ENCODE measurements at regions not wholly inside any gene's neighbourhood (a gene's known extent, or its start where the extent isn't known, plus 50 kb on each side); places are given as distances from the start of the nearest gene placed in this dataset.

- Mint-ChIP-seq H3K9me3 (peaks cover 6% of the 10 kb centered on the region), H3K27me3 (ENCODE audit: low read depth) (no peaks in the 10 kb centered on the region), H3K27ac (no peak overlapping the region), H3K4me1 (no peaks in the 10 kb centered on the region), H3K4me3 (no peak overlapping the region), H3K36me3 (no peaks in the 10 kb centered on the region)
- DNase-seq (ENCODE audit: low spot score in 2 of 2, unreplicated experiment in 2 of 2) = no peak
- no peak for TF ChIP-seq CTCF (IDR thresholded peaks at IDR 0.05; ENCODE audit: unreplicated experiment)
These were observed 448.7 kb downstream of the TAFA4 start for GRCh38 chr3:68483601-68484000.

DNA sequence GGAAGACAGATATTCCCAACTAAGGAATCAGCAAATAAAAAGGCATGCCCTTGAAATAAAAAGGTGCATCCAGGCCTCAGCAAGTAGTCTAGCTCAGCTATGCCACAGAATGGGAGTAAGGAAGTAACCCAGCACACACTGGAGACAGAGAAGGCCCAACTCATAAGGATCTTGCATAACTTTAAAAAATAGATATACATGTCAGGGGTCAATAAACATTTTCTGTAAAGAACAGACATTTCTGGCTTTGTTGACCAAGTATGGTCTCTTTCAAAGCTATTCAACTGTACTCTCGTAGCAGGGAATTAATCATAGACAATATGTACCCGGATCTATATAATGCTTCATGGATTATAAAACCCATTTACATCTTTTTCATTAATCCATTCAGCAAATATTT lies 449.3 kb downstream of the TAFA4 start:
- DNase-seq (ENCODE audit: low spot score in 2 of 2, unreplicated experiment in 2 of 2) = no peak
- Mint-ChIP-seq H3K27me3 (ENCODE audit: low read depth) (no peaks in the 10 kb centered on the region), H3K4me1 (no peaks in the 10 kb centered on the region), H3K36me3 (no peaks in the 10 kb centered on the region), H3K9me3 (peaks cover 6% of the 10 kb centered on the region), H3K27ac (no peak overlapping the region), H3K4me3 (no peak overlapping the region)
- TF ChIP-seq CTCF (IDR thresholded peaks at IDR 0.05; ENCODE audit: unreplicated experiment) = no peak

GRCh38 chr3:68482565-68482964 lies 449.8 kb downstream of the TAFA4 start:
- DNase-seq (ENCODE audit: low spot score in 2 of 2, unreplicated experiment in 2 of 2) = no peak
- no peak overlapping the region for H3K4me3 Mint-ChIP-seq
- H3K4me1 Mint-ChIP-seq = no peaks in the 10 kb centered on the region
- no peak for TF ChIP-seq CTCF (IDR thresholded peaks at IDR 0.05; ENCODE audit: unreplicated experiment)
- H3K9me3 Mint-ChIP-seq = peaks cover 6% of the 10 kb centered on the region
- H3K27ac Mint-ChIP-seq = no peak overlapping the region
- no peaks in the 10 kb centered on the region for H3K36me3 Mint-ChIP-seq
- no peaks in the 10 kb centered on the region for H3K27me3 Mint-ChIP-seq (ENCODE audit: low read depth)

DNA sequence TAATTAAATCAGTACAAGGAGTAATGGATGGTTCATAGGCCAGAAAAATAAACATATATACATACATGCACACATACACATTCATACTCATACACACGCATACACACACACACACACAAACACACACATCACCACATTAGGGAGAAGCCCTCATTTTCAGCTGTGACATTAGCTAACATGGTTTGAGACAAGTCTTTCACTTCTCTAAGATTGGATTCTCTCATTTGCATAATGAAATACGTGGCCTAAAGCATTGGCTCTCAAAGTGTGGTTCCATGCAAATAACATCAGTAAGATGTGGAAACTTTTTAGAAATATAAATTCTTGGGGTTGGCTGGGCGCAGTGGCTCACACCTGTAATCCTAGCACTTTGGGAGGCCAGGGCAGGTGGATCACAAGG lies 452.6 kb downstream of the TAFA4 start:
- H3K27ac Mint-ChIP-seq = no peak overlapping the region
- peaks cover 6% of the 10 kb centered on the region for H3K9me3 Mint-ChIP-seq
- DNase-seq (ENCODE audit: low spot score in 2 of 2, unreplicated experiment in 2 of 2) = no peak
- no peaks in the 10 kb centered on the region for H3K4me1 Mint-ChIP-seq
- no peaks in the 10 kb centered on the region for H3K27me3 Mint-ChIP-seq (ENCODE audit: low read depth)
- H3K4me3 Mint-ChIP-seq = no peak overlapping the region
- no peaks in the 10 kb centered on the region for H3K36me3 Mint-ChIP-seq
- no peak for TF ChIP-seq CTCF (IDR thresholded peaks at IDR 0.05; ENCODE audit: unreplicated experiment)

GRCh38 chr3:68468695-68469375 lies 463.5 kb downstream of the TAFA4 start:
- H3K36me3 Mint-ChIP-seq = no peaks in the 10 kb centered on the region
- H3K27me3 Mint-ChIP-seq (ENCODE audit: low read depth) = no peaks in the 10 kb centered on the region
- no peak overlapping the region for H3K27ac Mint-ChIP-seq
- TF ChIP-seq CTCF (IDR thresholded peaks at IDR 0.05; ENCODE audit: unreplicated experiment) = no peak
- no peak for DNase-seq (ENCODE audit: low spot score in 2 of 2, unreplicated experiment in 2 of 2)
- peaks cover 17% of the 10 kb centered on the region for H3K9me3 Mint-ChIP-seq
- H3K4me1 Mint-ChIP-seq = peaks cover 18% of the 10 kb centered on the region
- H3K4me3 Mint-ChIP-seq = no peak overlapping the region

- Mint-ChIP-seq H3K27ac (no peak overlapping the region), H3K4me3 (no peak overlapping the region), H3K36me3 (no peaks in the 10 kb centered on the region), H3K27me3 (ENCODE audit: low read depth) (no peaks in the 10 kb centered on the region), H3K9me3 (peaks cover 17% of the 10 kb centered on the region), H3K4me1 (peaks cover 10% of the 10 kb centered on the region)
- TF ChIP-seq CTCF (IDR thresholded peaks at IDR 0.05; ENCODE audit: unreplicated experiment) = no peak
- no peak for DNase-seq (ENCODE audit: low spot score in 2 of 2, unreplicated experiment in 2 of 2)
These were observed 464.9 kb downstream of the TAFA4 start for GRCh38 chr3:68467465-68467864.

Measured in mesothelial cell of epicardium (in vitro differentiated cells).